Mesendoderm (in vitro differentiated cells): ENCODE measurements at regions not wholly inside any gene's neighbourhood (a gene's known extent, or its start where the extent isn't known, plus 50 kb on each side); places are given as distances from the start of the nearest gene placed in this dataset.

Source experiments
- DNase-seq: peaks from one replicate; pipeline ENCODE4 v3.0.0; 2013
- H2AK5ac ChIP-seq: 2 replicates; pipeline ENCODE4 v1.6.1; 2013; ENCODE audit warnings: low read length, inconsistent platforms
- H2BK120ac ChIP-seq: 2 replicates; pipeline ENCODE4 v1.6.1; 2013; ENCODE audit warnings: low read depth, mild to moderate bottlenecking, low read length, moderate library complexity, mixed read lengths
- H2BK15ac ChIP-seq: replicated peaks from 2 replicates; pipeline ENCODE4 v1.6.1; 2013; ENCODE audit warnings: low read depth, mild to moderate bottlenecking, moderate library complexity
- H2BK5ac ChIP-seq: 2 replicates; pipeline ENCODE4 v1.6.1; 2013; ENCODE audit warnings: low read length, inconsistent platforms
- H3K18ac ChIP-seq: 2 replicates; pipeline ENCODE4 v1.6.1; 2013; ENCODE audit warnings: mild to moderate bottlenecking, low read length, mixed read lengths
- H3K23ac ChIP-seq: one replicate; pipeline ENCODE4 v1.6.1; 2013; ENCODE audit warnings: low read length
- H3K27ac ChIP-seq: 2 replicates; pipeline ENCODE4 v1.5.1; 2013; ENCODE audit warnings: low read depth, mild to moderate bottlenecking, inconsistent platforms, low read length, moderate library complexity
- H3K27me3 ChIP-seq: 2 replicates; pipeline ENCODE4 v1.6.1; 2013; ENCODE audit warnings: low read length, control low read depth, mild to moderate bottlenecking, inconsistent platforms; ENCODE audit not compliant: insufficient read depth, poor library complexity
- H3K36me3 ChIP-seq: 2 replicates; pipeline ENCODE4 v1.6.1; 2013; ENCODE audit warnings: low read length, inconsistent platforms; ENCODE audit not compliant: control insufficient read depth, insufficient read depth
- H3K4ac ChIP-seq: one replicate; pipeline ENCODE4 v1.6.1; 2013; ENCODE audit warnings: low read depth, mild to moderate bottlenecking, low read length, moderate library complexity
- H3K4me1 ChIP-seq: 2 replicates; pipeline ENCODE4 v1.6.1; 2013; ENCODE audit warnings: low read depth, low read length, inconsistent platforms; ENCODE audit not compliant: control insufficient read depth
- H3K4me2 ChIP-seq: 2 replicates; pipeline ENCODE4 v1.6.1; 2013; ENCODE audit warnings: low read length
- H3K4me3 ChIP-seq: 2 replicates; pipeline ENCODE4 v1.5.1; 2013; ENCODE audit warnings: mild to moderate bottlenecking, low read length
- H3K56ac ChIP-seq: one replicate; pipeline ENCODE4 v1.6.1; 2013; ENCODE audit warnings: low read length
- H3K79me1 ChIP-seq: 2 replicates; pipeline ENCODE4 v1.6.1; 2013; ENCODE audit warnings: low read length, inconsistent platforms
- H3K79me2 ChIP-seq: 2 replicates; pipeline ENCODE4 v1.6.1; 2013; ENCODE audit warnings: mild to moderate bottlenecking, low read length; ENCODE audit not compliant: control insufficient read depth, insufficient read depth
- H3K9ac ChIP-seq: 2 replicates; pipeline ENCODE4 v1.6.1; 2013; ENCODE audit warnings: low read length, inconsistent platforms
- H4K5ac ChIP-seq: one replicate; pipeline ENCODE4 v1.6.1; 2013; ENCODE audit warnings: low read length
- H4K8ac ChIP-seq: one replicate; pipeline ENCODE4 v1.6.1; 2013; ENCODE audit warnings: low read depth, mild to moderate bottlenecking, control low read depth, low read length, moderate library complexity
- WGBS: extraction: QIAGEN DNeasy Blood & Tissue Kit; methylation state at CpG from one replicate; pipeline ENCODE4 v1.1.7; 2013; ENCODE audit warnings: low lambda C conversion rate, missing lambda C conversion rate; ENCODE audit not compliant: insufficient coverage; ENCODE audit errors: extremely low coverage; 5-methylcytosine and 5-hydroxymethylcytosine counted together

GRCh38 chr1:168482106-168482505 lies 61.7 kb downstream of the XCL2 start:
- Histone ChIP-seq H3K79me2 (no peaks in the 10 kb centered on the region), H3K4me3 (no peak overlapping the region), H3K79me1 (no peaks in the 10 kb centered on the region), H3K9ac (no peak overlapping the region), H2BK120ac (no peak overlapping the region), H3K56ac (no peak overlapping the region), H2BK5ac (no peak overlapping the region), H3K4me1 (peaks cover 7% of the 10 kb centered on the region), H3K27ac (no peak overlapping the region), H3K18ac (no peak overlapping the region), H2AK5ac (no peak overlapping the region), H3K27me3 (no peaks in the 10 kb centered on the region), H3K4ac (no peak overlapping the region), H4K5ac (no peak overlapping the region), H4K8ac (no peak overlapping the region), H2BK15ac (no peak overlapping the region), H3K4me2 (no peak overlapping the region), H3K36me3 (no peaks in the 10 kb centered on the region), H3K23ac (no peak overlapping the region)
- DNase-seq, result peak; percentile 72

GRCh38 chr1:168481586-168481985 lies 62.2 kb downstream of the XCL2 start:
- no peaks in the 10 kb centered on the region for H3K79me2 ChIP-seq
- H3K27me3 ChIP-seq, result no peaks in the 10 kb centered on the region
- no peak overlapping the region for H3K4me2 ChIP-seq
- H3K27ac ChIP-seq, result no peak overlapping the region
- WGBS, result no CpG with 5 or more reads among the region's 4 CpGs
- no peak overlapping the region for H2BK15ac ChIP-seq
- DNase-seq, result no peak
- H3K4me3 ChIP-seq, result no peak overlapping the region
- H2BK120ac ChIP-seq, result no peak overlapping the region
- no peak overlapping the region for H2BK5ac ChIP-seq
- H3K79me1 ChIP-seq, result no peaks in the 10 kb centered on the region
- no peak overlapping the region for H4K5ac ChIP-seq
- H2AK5ac ChIP-seq, result no peak overlapping the region
- H3K23ac ChIP-seq, result no peak overlapping the region
- no peak overlapping the region for H3K18ac ChIP-seq
- H3K4ac ChIP-seq, result no peak overlapping the region
- no peaks in the 10 kb centered on the region for H3K36me3 ChIP-seq
- no peak overlapping the region for H3K56ac ChIP-seq
- no peak overlapping the region for H3K9ac ChIP-seq
- H3K4me1 ChIP-seq, result peaks cover 7% of the 10 kb centered on the region
- H4K8ac ChIP-seq, result no peak overlapping the region

GRCh38 chr1:168480997-168481396 lies 62.8 kb downstream of the XCL2 start:
- peak; percentile 39 for DNase-seq
- H2BK5ac ChIP-seq, result no peak overlapping the region
- H3K27ac ChIP-seq, result no peak overlapping the region
- no peaks in the 10 kb centered on the region for H3K27me3 ChIP-seq
- H2BK120ac ChIP-seq, result no peak overlapping the region
- H3K4me2 ChIP-seq, result no peak overlapping the region
- H2BK15ac ChIP-seq, result no peak overlapping the region
- no peak overlapping the region for H3K4me3 ChIP-seq
- no CpG with 5 or more reads among the region's 2 CpGs for WGBS
- H3K36me3 ChIP-seq, result no peaks in the 10 kb centered on the region
- no peaks in the 10 kb centered on the region for H3K79me2 ChIP-seq
- no peak overlapping the region for H2AK5ac ChIP-seq
- no peak overlapping the region for H3K4ac ChIP-seq
- no peak overlapping the region for H3K56ac ChIP-seq
- H4K5ac ChIP-seq, result no peak overlapping the region
- H4K8ac ChIP-seq, result no peak overlapping the region
- H3K4me1 ChIP-seq, result peaks cover 7% of the 10 kb centered on the region
- no peaks in the 10 kb centered on the region for H3K79me1 ChIP-seq
- no peak overlapping the region for H3K23ac ChIP-seq
- no peak overlapping the region for H3K18ac ChIP-seq
- H3K9ac ChIP-seq, result no peak overlapping the region

GRCh38 chr1:168477792-168478191 lies 66.0 kb downstream of the XCL2 start:
- Histone ChIP-seq H3K18ac (no peak overlapping the region), H3K79me2 (no peaks in the 10 kb centered on the region), H3K27ac (no peak overlapping the region), H3K36me3 (no peaks in the 10 kb centered on the region), H3K4me1 (peaks cover 7% of the 10 kb centered on the region), H3K23ac (no peak overlapping the region), H3K4me2 (no peak overlapping the region), H3K56ac (no peak overlapping the region), H4K8ac (no peak overlapping the region), H3K79me1 (no peaks in the 10 kb centered on the region), H3K4ac (no peak overlapping the region), H4K5ac (no peak overlapping the region), H3K9ac (no peak overlapping the region), H2BK120ac (no peak overlapping the region), H3K4me3 (no peak overlapping the region), H2AK5ac (no peak overlapping the region), H2BK15ac (no peak overlapping the region), H3K27me3 (no peaks in the 10 kb centered on the region), H2BK5ac (no peak overlapping the region)
- no peak for DNase-seq

- H3K36me3 ChIP-seq, result no peaks in the 10 kb centered on the region
- WGBS, result no CpG with 5 or more reads among the region's 7 CpGs
Observed at GRCh38 chr1:168476588-168477385, 67.0 kb downstream of the XCL2 start.

GRCh38 chr1:168474322-168474721 lies 69.5 kb downstream of the XCL2 start:
- Histone ChIP-seq H3K9ac (no peak overlapping the region), H3K56ac (no peak overlapping the region), H3K4ac (no peak overlapping the region), H3K27ac (no peak overlapping the region), H3K79me2 (no peaks in the 10 kb centered on the region), H2BK15ac (no peak overlapping the region), H3K27me3 (no peaks in the 10 kb centered on the region), H3K36me3 (no peaks in the 10 kb centered on the region), H3K4me3 (no peak overlapping the region), H3K79me1 (no peaks in the 10 kb centered on the region), H2BK120ac (no peak overlapping the region), H2AK5ac (no peak overlapping the region), H3K23ac (no peak overlapping the region), H4K5ac (no peak overlapping the region), H3K4me2 (no peak overlapping the region), H3K4me1 (no peaks in the 10 kb centered on the region), H4K8ac (no peak overlapping the region), H2BK5ac (no peak overlapping the region), H3K18ac (no peak overlapping the region)
- no CpG with 5 or more reads among the region's 1 CpG for WGBS
- DNase-seq, result no peak

More at GRCh38 chr1:168476588-168477385, 67.0 kb downstream of the XCL2 start:
- Histone ChIP-seq H3K27ac (no peak overlapping the region), H3K4ac (no peak overlapping the region), H4K8ac (no peak overlapping the region), H3K56ac (no peak overlapping the region), H3K4me2 (no peak overlapping the region), H4K5ac (no peak overlapping the region), H3K79me1 (no peaks in the 10 kb centered on the region), H3K9ac (no peak overlapping the region), H2BK5ac (no peak overlapping the region), H3K4me3 (no peak overlapping the region), H3K4me1 (peaks cover 4% of the 10 kb centered on the region), H2AK5ac (no peak overlapping the region), H3K79me2 (no peaks in the 10 kb centered on the region), H2BK120ac (no peak overlapping the region), H2BK15ac (no peak overlapping the region), H3K27me3 (no peaks in the 10 kb centered on the region), H3K18ac (no peak overlapping the region), H3K23ac (no peak overlapping the region)
- peak; percentile 53 for DNase-seq
